Testis (tissue), 2 donors: ENCODE measurements at regions not wholly inside any gene's neighbourhood (a gene's known extent, or its start where the extent isn't known, plus 50 kb on each side); places are given as distances from the start of the nearest gene placed in this dataset.
"Not testable (repeated sequence)": the region's sequence is repeated elsewhere in the genome, so short reads cannot be mapped to it uniquely, and the experiment has no call there.

Experiments used
- DNase-seq: peaks from one replicate; pipeline ENCODE4 v3.0.0-alpha.2; 2019
- H3K27ac ChIP-seq, 2 donors: fragments of 200-600 bp; sonication (generic); one replicate each; pipeline ENCODE4 v1.5.1; 2019
- H3K27me3 ChIP-seq: fragments of 200-600 bp; sonication (generic); one replicate; pipeline ENCODE4 v1.5.1; 2019
- H3K36me3 ChIP-seq: fragments of 200-600 bp; sonication (generic); one replicate; pipeline ENCODE4 v1.5.1; 2017; ENCODE audit warnings: low read depth; ENCODE audit errors: missing control alignments
- H3K4me1 ChIP-seq: fragments of 200-600 bp; sonication (generic); one replicate; pipeline ENCODE4 v1.5.1; 2019
- H3K4me3 ChIP-seq, 2 donors: fragments of 200-600 bp; sonication (generic); one replicate each; pipeline ENCODE4 v1.5.1; 2017 to 2019
- H3K9me3 ChIP-seq: fragments of 200-600 bp; sonication (generic); one replicate; pipeline ENCODE4 v1.5.1; 2017
- CTCF ChIP-seq, 3 experiments: fragments of 450-650 bp in 2 of 3; fragments of 200-600 bp in 1 of 3; sonication (generic) in 1 of 3; IDR thresholded peaks; one replicate each; pipeline ENCODE4 v1.5.1; 2016 to 2019; ENCODE audit warnings: antibody characterized with exemption in 3 of 3, mild to moderate bottlenecking in 2 of 3, moderate library complexity in 1 of 3
- POLR2A ChIP-seq: fragments of 450-650 bp; IDR thresholded peaks from one replicate; pipeline ENCODE4 v1.6.1; 2017; ENCODE audit warnings: antibody characterized with exemption, mild to moderate bottlenecking, moderate library complexity
- WGBS, 2 donors: methylation state at CpG; one replicate each; pipeline ENCODE4 v1.1.5; 2018; 5-methylcytosine and 5-hydroxymethylcytosine counted together
- intact Hi-C: fragments of 100-400 bp; cut with DNase I; formaldehyde crosslinking; loops from one replicate; pipeline ENCODE4 v1.15.1; 2023; ENCODE audit warnings: low total_unique reads

DNA sequence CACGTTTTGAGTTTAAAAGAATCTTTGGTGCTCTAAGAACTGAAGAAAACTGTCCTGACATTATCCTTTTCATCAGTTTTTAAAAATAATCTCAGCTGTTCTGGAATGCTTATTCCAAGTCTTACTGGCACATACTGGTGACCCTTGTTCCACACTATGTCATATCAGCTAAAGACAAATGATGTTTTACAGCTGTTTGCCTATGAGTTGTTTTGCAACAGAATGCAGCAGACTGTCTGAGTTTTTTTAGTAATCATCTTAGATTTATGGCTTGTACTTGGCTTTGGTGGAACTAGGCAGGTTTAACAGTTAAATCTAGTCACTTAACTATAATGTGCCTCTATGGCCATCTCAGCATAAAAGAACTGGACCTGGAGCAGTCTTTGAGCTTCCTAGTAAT, 91.6 kb upstream of the GRIN2B start:
- no peaks in the 10 kb centered on the region for H3K4me1 ChIP-seq
- intact Hi-C loops: no loop called here
- TF ChIP-seq POLR2A: no peak
- TF ChIP-seq CTCF (IDR thresholded peaks at IDR 0.05): no peak
- 34 to 36% methylated on average over 1 of the region's 1 CpG for WGBS, 2 donors
- H3K27me3 ChIP-seq: no peaks in the 10 kb centered on the region
- DNase-seq: no peak
- H3K9me3 ChIP-seq: no peaks in the 10 kb centered on the region
- H3K4me3 ChIP-seq: no peak overlapping the region
- H3K27ac ChIP-seq: no peak overlapping the region
- H3K36me3 ChIP-seq: no peaks in the 10 kb centered on the region

DNA sequence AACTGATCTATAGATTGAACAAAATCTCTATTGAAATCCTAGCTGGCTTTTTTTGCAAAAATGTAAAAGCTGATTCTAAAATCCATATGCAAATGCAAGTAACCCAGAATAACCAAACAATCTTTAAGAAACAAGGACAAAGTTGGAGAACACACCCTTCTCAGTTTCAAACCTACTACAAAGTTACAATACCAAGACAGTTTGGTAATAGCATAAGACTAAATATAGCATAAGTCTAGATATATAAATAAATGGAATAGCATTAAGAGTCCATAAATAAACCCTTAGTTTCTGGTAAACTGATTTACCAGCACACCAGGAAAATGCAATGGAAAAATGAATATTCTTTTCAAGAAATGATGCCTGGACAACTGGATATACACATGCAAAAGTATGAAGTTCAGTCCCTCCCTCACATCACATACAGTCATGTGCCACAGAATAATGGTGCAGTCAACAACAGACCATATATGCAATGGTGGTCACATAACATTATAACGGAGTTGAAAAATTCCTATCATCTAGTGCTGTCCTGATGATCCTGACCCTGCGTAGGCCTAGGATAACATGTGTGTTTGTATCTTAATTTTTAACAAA, 94.5 kb upstream of the GRIN2B start:
- H3K27ac ChIP-seq: no peak overlapping the region
- no peaks in the 10 kb centered on the region for H3K27me3 ChIP-seq
- H3K4me1 ChIP-seq: no peaks in the 10 kb centered on the region
- H3K36me3 ChIP-seq: no peaks in the 10 kb centered on the region
- no peak for DNase-seq
- TF ChIP-seq POLR2A (no peak), CTCF (IDR thresholded peaks at IDR 0.05) (no peak)
- no peaks in the 10 kb centered on the region for H3K9me3 ChIP-seq
- 47 to 91% methylated on average over 2 of the region's 2 CpGs for WGBS, 2 donors
- intact Hi-C loops: no loop called here
- no peak overlapping the region for H3K4me3 ChIP-seq

GRCh38 chr12:14076538-14076937, 95.1 kb upstream of the GRIN2B start:
- intact Hi-C loops: no loop called here
- Histone ChIP-seq H3K4me1 (no peaks in the 10 kb centered on the region), H3K27me3 (no peaks in the 10 kb centered on the region), H3K4me3 (no peak overlapping the region), H3K36me3 (no peaks in the 10 kb centered on the region), H3K27ac (no peak overlapping the region), H3K9me3 (no peaks in the 10 kb centered on the region)
- TF ChIP-seq CTCF (IDR thresholded peaks at IDR 0.05) (no peak), POLR2A (no peak)
- no peak for DNase-seq
- 91 to 96% methylated on average over 1 of the region's 1 CpG for WGBS, 2 donors

GRCh38 chr12:14086838-14087237, 105.4 kb upstream of the GRIN2B start:
- H3K27me3 ChIP-seq: no peaks in the 10 kb centered on the region
- no peak for DNase-seq
- no peaks in the 10 kb centered on the region for H3K36me3 ChIP-seq
- H3K4me3 ChIP-seq: no peak overlapping the region
- intact Hi-C loops: no loop called here
- H3K27ac ChIP-seq: no peak overlapping the region
- no peaks in the 10 kb centered on the region for H3K4me1 ChIP-seq
- TF ChIP-seq POLR2A (no peak), CTCF (IDR thresholded peaks at IDR 0.05) (no peak)
- no peaks in the 10 kb centered on the region for H3K9me3 ChIP-seq

DNA sequence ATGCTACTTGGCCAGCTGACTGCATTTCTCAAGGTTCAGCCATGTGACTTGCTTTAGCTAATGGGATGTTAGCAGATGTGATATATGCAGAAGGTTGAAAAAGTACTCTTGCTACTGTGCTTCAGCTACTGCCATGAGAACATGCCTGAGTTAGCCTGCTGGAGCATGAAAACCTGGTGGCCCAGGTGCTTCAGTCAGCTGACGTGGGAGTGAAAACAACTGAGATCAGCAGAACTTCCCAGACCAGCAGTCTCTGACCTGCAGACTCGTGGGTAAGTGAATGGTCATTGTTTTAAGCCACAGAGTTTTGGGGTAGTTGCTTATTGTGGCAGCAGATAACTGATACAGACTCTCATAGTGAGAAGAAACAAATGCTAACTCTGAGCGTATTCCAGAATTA, 118.6 kb upstream of the GRIN2B start:
- TF ChIP-seq POLR2A (no peak), CTCF (IDR thresholded peaks at IDR 0.05) (no peak)
- no peaks in the 10 kb centered on the region for H3K9me3 ChIP-seq
- 77 to 87% methylated on average over 3 of the region's 3 CpGs for WGBS, 2 donors
- intact Hi-C loops: no loop called here
- no peaks in the 10 kb centered on the region for H3K36me3 ChIP-seq
- H3K4me1 ChIP-seq: no peaks in the 10 kb centered on the region
- DNase-seq: no peak
- no peaks in the 10 kb centered on the region for H3K27me3 ChIP-seq
- no peak overlapping the region for H3K4me3 ChIP-seq
- H3K27ac ChIP-seq: no peak overlapping the region

GRCh38 chr12:14101556-14101955, 120.2 kb upstream of the GRIN2B start:
- H3K27ac ChIP-seq, H3K36me3 ChIP-seq, H3K27me3 ChIP-seq, DNase-seq, H3K4me3 ChIP-seq, intact Hi-C loops, H3K9me3 ChIP-seq, H3K4me1 ChIP-seq: not testable (repeated sequence)
- 75 to 100% methylated on average over 1 of the region's 1 CpG for WGBS, 2 donors
